SK-MEL-5 (cell line): ENCODE measurements at regions not wholly inside any gene's neighbourhood (a gene's known extent, or its start where the extent isn't known, plus 50 kb on each side); places are given as distances from the start of the nearest gene placed in this dataset.

Experiments
- DNase-seq: peaks from one replicate; pipeline ENCODE4 v3.0.0-alpha.2; 2016; ENCODE audit warnings: low read depth, low spot score
- in situ Hi-C: cut with HindIII; loops from 2 replicates; pipeline ENCODE4 v1.10.0; 2016; ENCODE audit warnings: low sequenced_read_pairs, high pct_unique_total_duplicates, low pct_unique_long_range_greater_than_20kb

DNA sequence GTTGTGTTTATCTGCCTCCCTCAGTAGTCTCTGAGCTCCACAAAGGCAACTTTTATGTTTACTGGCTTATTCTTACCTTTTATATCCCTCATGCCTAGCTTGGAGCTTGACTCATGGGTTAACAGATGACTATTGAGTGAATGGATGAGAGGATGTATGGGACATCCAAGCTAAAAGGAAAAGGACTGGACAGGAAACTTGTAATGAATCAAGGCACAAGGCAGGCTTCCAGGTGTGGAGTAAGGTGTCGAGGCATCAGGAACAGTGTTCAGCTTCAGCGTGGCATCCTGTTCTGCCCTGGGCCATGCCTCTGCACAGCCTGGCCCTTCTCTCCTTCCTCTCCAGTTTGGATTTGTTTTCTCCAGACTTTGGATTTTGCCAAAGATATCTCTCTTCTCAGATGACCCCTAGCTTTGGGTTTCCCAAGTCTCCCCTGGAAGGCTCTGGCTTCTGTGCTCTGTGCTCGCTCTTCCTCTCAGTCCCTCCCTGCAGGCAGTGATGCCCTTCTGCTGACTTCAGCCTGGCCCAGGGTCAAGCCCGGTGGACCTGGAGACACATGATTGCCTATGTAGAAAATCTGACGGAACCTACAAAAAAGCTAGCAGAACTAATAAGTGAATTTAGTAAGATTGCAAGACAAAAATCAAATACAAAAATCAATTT is 367.3 kb downstream of the CXCL12 start:
- in situ Hi-C loops: no loop called here
- DNase-seq: no peak

GRCh38 chr10:44016589-44017482 is 368.1 kb downstream of the CXCL12 start:
- in situ Hi-C loops: no loop called here
- no peak for DNase-seq

DNA sequence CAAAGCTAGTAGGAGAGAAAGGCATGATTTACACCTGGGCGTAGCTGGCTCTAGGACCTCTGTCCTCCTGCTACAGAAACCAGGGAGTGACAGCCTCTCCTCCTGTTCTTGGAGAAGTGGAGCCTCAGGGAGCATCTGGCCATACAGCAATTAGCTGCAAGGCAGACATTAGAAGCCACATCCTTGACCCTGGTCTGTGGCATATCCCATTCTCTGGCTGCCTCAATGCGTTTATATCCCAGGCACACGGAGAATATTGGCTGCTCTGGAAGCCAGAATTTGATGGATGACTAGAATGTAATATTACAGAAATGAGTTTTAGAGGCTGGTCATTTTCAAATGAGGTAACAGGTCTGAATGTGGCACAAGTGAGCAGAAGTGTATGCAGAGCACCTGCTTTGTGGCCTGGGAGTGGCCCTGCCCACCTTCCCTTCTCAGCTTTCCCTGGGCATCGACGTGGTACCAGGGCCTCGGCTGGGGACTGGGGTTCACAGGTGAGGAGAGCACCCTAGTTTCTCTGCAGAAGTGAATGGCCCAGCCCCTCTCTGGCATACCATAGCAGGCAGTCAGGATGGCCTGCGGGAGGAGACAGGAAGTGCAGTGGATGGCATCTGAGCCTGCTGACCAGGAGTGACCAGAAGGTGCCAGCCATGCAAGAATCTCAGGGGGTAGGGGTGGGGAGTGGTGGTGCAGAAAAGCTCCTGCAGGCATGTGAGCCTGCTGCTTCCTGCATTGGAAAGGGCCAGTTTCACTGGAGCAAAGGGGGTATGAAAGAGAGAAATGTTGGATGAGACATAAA is 367.2 kb upstream of the ZNF32 start:
- DNase-seq: no peak
- in situ Hi-C loops: no loop called here

- in situ Hi-C loops: no loop called here
- no peak for DNase-seq
These were observed 366.1 kb upstream of the ZNF32 start for GRCh38 chr10:44014644-44015250.

- in situ Hi-C loops: no loop called here
- DNase-seq: no peak
These were observed 365.3 kb upstream of the ZNF32 start for GRCh38 chr10:44013981-44014380.

- in situ Hi-C loops: no loop called here
- DNase-seq: no peak
These were observed 364.2 kb upstream of the ZNF32 start for GRCh38 chr10:44012921-44013320.

DNA sequence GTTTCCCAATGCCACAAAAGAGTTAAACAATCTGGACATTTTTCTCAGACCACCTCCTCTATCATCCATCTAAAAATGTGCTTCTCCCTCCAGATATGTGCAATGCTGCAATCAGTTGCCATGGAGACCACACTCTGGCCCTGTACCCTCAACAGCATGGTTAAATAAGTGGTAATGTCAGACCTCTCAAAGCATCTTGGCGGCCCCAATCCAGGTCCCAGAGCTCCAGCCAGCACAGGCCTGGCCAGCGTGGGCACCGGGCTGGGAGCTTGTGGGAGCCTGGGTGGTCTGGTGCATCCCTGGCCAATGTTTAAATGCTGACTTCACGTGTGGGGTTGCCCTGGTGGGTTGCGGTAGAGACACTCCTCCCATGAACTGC is 362.9 kb upstream of the ZNF32 start:
- in situ Hi-C loops: no loop called here
- DNase-seq: no peak

DNA sequence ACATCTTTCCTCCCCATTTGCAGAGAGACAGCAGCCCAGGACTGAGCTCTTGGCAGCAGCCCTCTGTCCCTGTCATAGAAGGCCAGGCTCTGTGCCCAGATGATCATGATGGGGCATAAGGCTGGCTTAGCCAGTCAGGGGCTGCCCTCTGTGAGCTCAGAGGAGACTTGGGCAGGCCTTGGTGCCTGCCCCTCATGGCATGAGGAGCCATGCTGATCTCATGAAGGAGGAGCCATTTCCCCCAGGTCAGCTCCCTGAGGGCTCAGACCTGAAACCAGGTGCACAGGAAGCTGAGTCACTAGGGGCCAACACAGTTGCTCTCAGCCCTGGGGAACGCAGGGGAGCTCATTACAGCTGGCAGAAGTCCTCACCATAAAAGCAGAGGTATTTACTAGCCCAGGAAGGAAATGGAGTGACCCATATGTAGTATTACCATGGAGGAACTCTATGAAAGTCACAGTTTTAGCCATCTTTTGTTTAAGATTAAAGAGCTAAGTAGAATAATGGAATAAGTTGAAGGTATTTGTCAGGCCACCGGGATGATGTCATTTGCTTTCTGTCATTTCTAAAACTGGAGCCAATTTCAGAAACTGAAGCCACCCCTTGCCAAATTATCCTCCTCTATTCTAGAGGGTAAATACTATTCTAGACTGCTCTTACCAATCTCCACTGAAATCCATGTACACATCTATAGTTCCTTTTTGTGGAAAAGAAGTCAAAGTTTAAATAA is 362.4 kb upstream of the ZNF32 start:
- no peak for DNase-seq
- in situ Hi-C loops: no loop called here

DNA sequence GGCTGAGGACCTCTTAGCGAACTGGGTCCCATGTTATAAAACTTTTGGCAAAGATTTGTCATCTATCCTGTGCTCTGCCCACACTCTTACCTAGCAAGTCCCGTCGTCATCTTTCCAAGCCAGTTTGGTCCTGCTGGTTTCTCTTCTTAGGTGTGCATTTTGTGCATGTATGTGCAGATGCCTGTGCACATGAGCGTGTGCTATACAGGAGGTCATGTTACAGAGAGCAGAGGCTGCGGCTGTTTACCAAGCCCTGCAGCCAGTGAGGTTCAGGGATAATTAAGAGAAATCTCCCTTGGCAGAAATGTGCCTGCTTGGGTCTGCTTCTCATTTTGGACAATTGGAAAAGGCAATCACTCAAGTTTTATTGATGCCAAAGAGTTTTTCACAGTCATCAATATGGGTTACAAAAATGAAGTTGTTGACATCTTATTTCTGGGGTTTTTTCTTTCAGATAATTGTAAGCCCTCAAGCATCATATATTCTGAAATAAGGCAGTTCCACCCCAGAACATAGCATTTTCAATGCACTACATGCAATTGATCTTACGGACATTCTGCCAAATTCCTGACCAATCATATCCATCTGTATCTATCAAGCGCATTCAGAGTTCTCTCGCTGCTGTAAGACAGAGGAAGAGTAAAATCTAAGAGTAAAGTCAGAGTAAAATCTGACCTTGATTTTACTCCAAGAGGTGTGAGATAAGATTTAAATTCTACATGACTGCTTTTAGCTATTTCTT is 361.4 kb upstream of the ZNF32 start:
- DNase-seq: no peak

DNA sequence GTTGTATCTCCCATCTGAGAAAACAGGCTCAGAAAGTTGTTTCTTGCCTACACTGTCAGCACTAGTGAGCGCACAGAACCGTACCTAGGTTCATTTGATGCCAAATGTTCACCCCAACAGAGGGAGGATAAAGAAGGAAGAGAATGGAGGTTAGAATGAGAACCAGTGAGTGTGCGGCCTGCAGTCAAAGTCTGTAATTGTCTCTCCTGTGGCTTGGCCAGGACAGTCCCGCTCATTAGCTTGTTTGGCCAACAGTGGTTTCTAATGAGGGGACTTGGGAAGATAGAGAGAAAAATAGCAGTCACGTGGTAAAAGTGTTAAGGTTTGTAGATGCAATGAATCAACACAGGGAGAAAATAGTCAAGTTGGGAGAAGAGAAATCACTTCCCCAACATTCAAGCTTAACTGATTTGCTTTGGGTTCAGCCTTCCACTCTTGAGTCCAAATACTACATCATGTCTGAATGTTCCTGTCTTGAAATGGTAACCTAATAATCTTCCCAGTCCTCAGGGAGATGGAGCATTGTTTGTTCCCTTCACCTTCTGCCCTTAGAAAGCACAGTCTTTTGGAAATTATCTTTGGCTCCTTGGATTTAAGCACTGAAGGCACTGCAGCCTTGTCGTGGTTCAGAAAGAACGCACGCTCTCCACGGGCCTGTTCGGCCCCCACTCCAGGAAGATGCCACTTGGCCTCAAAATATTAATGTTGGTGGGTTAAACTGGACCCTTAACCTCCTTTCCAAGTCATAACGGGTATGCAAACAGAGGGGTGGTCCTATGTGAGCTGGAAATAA is 360.4 kb upstream of the ZNF32 start:
- DNase-seq: no peak
- in situ Hi-C loops: no loop called here

More for the DNA sequence above, 361.4 kb upstream of the ZNF32 start:
- in situ Hi-C loops: no loop called here

GRCh38 chr10:44008270-44008916 is 359.7 kb upstream of the ZNF32 start:
- in situ Hi-C loops: no loop called here
- no peak for DNase-seq

DNA sequence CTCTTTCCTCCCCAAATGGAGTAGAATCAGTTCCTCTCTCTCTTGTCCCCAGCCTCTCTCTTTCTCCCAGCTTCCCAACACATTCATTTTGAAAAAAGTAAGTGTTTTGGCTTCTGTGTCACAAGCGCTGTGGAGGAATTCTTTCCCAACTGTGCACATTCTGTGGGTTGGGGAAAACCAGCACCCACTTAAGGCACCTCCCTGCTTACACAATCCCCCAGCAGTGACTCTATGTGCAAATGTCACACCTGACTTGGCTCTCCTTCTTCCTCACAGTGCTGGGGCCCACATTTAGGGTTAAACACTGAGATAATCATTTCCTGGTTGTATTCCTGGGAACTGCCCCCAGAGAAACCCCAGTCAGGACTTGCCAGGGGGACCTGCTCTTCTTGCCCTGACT is 358.1 kb upstream of the ZNF32 start:
- no peak for DNase-seq
- in situ Hi-C loops: no loop called here

GRCh38 chr10:44005788-44006099 is 357.1 kb upstream of the ZNF32 start:
- no peak for DNase-seq
- in situ Hi-C loops: no loop called here

DNA sequence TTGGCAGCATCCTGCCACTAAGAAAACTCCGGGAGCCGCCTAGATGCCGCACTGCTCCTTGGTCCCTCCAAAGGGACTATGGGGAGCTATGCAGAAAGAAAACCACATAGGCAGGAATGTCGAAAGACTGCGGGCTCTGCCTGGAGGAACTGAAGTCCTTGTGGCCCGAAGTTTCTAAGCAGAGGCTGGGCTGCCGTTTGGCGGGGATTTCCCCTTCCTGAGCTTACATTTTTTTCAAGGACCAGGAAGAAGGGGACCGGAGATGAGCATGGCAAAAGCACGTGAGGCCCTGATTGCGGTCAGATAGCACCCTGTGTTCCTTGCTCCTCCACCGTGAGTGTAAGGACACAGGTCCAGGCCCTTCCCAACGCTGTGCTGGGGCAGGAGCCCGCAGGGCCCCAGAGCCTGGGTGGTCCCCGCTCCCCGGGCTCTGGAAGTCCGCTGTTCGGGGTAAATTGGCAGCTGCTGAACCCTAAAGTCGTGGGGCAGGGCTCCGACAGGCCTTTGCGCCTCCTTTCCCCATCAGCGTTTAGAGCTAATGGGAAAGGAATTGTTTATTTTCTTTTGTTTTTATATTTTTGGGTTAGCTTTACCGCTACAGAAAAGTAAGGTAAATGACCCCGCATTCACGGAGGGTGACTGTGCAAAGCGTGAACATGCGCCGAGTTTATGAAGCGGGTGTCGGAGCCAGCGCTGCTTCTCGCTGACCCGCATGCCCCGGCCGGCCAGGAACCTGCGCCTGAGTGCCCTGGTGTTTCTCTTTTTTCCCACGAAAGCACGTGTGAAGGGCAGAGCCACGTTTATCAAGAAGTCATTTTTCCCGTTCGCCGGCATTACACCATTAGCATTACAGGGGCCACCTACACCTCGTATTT is 356.5 kb upstream of the ZNF32 start:
- in situ Hi-C loops: no loop called here

More for the DNA sequence above, 356.5 kb upstream of the ZNF32 start:
- no peak for DNase-seq
